GM19351 (cell line): ENCODE measurements at regions not wholly inside any gene's neighbourhood (a gene's known extent, or its start where the extent isn't known, plus 50 kb on each side); places are given as distances from the start of the nearest gene placed in this dataset.

Experiments
- ATAC-seq: cut with Tn5 transposase; IDR thresholded peaks from one replicate; pipeline ENCODE4 v1.9.1; 2021; ENCODE audit warnings: mild to moderate bottlenecking, moderate library complexity; ENCODE audit not compliant: unreplicated experiment

- ATAC-seq = no peak
Measured at GRCh38 chr18:77501266-77501665, 251.6 kb downstream of the GALR1 start.

GRCh38 chr18:77505499-77505898 is 255.9 kb downstream of the GALR1 start:
- ATAC-seq = no peak

DNA sequence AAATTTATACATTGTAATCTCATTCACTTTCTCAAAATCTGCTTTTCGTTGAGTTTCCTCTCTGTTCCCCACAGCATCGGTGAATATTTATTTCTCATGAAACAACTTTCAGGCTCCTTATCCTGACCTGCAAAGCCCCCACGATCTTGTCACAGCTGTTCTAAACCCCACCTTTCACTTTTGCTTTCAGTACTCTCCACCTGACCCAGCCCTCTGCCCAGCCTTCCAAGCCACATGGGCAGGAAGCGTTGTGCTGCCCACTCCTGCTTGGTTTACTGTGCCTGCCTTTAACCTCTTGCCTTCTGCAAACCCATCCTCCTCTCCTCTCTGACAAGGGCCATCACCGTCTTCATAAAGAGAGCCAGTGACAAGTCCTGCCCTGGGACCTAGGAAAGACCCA is 262.5 kb downstream of the GALR1 start:
- ATAC-seq = no peak

- no peak for ATAC-seq
Measured at GRCh38 chr18:77517901-77518300, 268.3 kb downstream of the GALR1 start.

DNA sequence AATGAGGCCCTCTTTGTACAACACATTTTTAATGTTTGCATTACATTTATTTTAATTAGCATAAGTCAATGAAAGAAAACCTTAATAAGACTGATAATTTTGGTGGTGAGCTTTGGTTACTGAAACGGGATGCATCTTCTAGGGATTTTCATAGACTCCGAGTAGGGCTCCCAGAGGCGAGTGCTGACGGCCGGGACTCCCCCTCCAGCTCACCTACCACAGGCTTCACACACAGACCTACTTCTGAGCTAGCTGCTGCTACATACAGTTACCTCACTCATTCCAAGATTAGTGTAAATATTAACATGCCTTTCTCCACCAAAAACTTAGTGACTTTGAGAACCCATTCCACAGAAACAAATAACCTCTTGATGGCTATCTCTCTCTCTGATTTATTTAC is 271.1 kb downstream of the GALR1 start:
- ATAC-seq = no peak

GRCh38 chr18:77522051-77522675 is 272.5 kb downstream of the GALR1 start:
- ATAC-seq = no peak

DNA sequence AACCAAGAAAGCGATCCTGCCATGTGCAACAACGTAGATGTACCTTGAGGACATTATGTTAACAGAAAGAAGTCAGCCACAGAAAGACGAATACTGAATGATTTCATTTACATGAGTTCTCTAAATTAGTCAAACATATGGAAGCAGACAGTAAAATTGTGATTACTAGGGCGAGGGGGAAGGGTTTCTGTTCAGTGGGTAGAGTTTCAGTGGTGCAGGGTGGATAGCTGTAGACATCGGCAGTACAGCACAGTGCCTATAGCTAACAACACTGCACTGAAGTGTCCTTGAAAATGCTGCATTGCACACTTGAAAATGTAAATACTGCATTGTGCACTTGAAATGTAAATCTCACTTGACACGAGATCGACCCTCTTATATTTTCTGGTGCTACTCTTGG is 275.3 kb downstream of the GALR1 start:
- ATAC-seq = no peak

- ATAC-seq = no peak
Measured at GRCh38 chr18:77526962-77527361, 277.3 kb downstream of the GALR1 start.

DNA sequence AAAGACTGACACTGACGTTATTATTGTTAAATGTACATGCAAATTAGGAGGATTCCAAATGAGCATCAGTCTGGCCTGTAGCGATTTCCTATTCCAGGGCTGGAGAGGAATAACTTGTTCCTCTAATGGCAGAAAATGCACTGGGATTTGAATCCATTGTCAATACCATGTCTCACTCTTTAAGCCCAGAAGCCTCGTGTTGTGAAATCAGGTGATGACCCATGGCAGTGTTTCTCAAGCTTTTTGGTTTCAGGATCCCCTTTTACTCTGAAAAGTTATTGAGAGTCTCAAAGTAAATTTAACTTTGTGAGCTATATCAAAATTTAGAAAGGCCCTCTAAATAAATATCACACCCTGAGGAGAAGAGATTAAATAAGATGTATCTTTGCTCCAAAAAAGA is 279.2 kb downstream of the GALR1 start:
- no peak for ATAC-seq

DNA sequence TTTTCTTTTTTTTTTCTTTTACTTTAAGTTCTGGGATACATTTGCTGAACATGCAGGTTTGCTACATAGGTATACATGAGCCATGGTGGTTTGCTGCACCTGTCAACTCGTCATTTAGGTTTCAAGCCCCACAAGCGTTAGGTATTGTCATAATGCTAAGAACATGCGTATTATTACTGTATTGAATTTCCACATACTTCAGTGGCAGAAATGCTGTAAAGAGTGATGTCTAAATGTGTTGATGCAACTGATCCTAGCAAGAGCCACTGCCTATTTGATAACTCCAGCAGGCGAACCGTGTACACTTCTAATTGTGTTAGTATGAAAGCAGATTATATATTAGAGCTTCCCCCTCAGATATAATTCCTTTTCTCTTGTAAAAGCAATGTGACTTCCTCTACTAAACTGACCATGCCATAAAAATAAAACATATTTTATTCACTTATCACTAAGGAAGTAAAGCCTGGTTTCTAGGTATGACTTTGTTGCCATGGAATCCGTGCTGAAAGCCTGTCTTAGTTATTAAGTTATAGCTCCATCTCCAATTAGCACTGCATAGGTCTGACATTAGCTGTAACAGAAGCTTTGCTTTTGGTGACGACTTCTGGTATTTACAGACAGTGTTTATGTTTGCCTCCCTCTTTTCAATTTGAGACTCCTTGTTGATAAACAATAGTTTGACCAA is 280.0 kb downstream of the GALR1 start:
- no peak for ATAC-seq

- no peak for ATAC-seq
Measured at GRCh38 chr18:77530732-77531131, 281.1 kb downstream of the GALR1 start.

DNA sequence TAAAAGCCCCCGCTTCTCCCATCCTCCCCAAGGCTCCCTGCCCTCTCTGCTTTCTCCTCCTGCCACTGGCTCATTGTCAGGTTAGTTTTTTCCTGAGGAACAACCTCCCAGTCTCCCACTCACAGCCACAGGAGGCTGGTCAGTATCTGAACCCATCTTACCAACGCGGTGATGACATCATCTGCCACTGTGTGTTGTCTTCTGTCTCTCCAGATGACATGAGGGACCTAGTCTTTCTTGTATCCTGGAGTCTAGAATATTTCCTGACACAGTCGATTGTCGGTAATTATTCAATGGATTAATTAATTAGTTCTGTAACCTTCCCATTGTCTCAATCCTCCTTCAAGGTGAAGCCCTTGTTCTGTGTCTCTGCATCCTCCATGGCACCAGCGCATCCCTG is 290.2 kb downstream of the GALR1 start:
- ATAC-seq = no peak

DNA sequence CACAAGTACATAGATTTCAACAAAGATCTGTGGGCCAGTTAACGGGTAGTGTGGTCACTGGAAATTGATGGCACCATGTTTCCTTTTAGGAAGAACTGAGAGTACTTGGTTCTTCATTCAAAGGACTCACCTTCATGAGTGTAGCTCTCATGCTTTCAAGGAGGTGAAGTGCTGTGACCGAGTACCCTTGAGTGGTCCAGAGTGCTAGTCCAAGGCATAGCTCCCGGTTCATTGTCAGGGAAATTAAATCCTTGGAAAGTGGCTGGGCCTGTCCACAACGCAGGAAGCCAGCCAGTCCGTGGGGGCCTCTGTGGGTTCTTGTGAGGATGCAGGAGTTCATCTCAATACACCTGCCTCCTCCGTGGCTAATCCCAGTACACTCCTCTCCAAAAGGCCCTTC is 295.1 kb downstream of the GALR1 start:
- no peak for ATAC-seq

GRCh38 chr18:77547757-77548156 is 298.1 kb downstream of the GALR1 start:
- ATAC-seq = no peak

- ATAC-seq = no peak
Measured at GRCh38 chr18:77548790-77549420, 299.3 kb downstream of the GALR1 start.

DNA sequence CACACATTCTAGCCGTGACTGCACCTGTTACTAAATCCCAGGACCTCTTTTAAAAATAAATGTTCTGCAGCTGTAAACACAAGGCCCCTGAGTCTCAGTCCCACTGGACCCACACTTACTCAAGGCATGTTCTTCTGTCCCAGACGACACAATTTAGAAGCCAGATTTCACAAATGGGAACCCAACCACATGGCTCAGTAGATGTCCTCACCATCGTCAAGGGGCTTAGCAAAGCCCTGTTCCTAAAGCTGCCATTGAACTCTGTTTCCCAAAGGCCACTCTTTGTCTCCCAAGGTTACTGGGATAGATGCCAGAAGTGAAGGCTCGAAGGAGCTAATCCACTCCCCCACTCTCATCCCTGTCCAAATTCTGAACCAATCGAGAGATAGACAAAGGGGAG is 301.0 kb downstream of the GALR1 start:
- no peak for ATAC-seq

GRCh38 chr18:77551055-77551454 is 301.4 kb downstream of the GALR1 start:
- ATAC-seq = no peak

DNA sequence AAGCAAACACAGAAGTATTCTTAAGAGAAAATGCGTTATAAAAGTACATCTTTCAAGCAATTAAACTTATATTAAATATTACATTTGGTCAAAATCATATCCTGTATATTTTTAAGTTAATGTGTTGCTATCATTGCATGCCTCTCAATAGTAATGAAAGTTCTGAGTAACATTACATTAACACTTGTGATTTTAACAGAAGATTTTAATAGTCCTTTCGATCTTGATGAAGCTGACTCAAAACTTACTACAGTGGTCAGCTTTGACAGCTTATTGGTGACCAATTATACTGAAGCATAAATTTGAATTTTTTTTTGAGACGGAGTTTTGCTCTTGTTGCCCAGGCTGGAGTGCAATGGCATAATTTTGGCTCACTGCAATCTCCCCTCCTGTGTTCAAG is 303.3 kb downstream of the GALR1 start:
- no peak for ATAC-seq

GRCh38 chr18:77554061-77554460 is 304.4 kb downstream of the GALR1 start:
- no peak for ATAC-seq

DNA sequence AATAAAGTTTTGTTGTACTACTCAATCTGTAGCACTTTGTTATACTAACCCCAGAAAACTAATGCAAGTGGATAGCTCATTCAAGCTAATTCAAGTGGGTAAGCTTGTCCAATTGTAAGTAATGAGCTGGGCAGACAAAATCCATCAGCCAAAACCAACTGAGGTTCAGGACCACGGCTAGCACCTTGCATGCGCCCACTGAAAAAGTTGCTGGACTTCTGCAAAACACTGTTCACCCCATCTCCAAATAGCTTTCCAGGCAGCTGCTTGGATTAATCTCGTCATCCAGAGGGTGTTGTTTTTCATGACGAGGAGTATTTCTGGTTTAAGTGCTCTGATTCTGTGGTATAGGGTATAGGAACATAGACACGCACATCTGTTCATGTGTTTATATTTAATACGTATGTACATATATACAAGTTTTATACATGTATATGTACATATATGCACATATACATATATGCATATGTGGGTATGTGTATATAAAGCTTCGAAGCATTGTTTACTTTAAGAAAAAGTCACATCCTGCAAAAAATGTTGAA is 307.5 kb downstream of the GALR1 start:
- no peak for ATAC-seq

DNA sequence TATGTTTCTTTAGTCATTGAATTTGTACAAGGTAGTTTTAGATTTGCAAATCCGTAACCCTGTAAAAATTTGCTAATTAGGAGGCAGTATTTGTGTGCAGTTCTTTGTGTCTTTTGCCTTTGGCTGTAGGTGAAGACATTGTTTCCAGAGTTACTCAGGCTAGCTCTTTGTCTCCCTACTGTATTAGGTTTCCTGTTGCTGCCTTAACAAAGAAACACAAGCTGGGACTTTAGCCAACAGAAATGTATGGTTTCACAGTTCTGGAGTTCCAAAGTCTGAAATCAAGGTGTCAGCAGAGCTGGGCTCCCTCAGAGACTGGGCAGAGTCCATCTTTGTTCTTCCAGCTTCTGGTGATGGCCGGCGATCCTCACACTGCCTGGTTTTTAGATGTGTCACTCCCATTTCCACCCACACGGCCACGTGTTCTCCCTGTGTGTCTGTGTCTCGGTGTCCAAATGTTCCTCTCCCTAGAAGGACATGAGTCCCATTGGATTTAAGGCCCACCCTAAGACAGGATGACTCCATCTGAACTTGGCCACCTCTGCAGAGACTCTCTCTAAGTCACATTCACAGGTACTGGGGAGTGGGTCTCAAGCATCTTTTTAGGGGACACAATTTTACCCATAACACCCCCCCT is 309.7 kb downstream of the GALR1 start:
- no peak for ATAC-seq
